Head of caudate nucleus (tissue), 42 donors: ENCODE measurements at regions not wholly inside any gene's neighbourhood (a gene's known extent, or its start where the extent isn't known, plus 50 kb on each side); places are given as distances from the start of the nearest gene placed in this dataset.

Source experiments
- DNase-seq, 42 donors: peaks; one replicate each; pipeline versions ENCODE4 v3.0.0 to v3.0.0-alpha.2; 2020 to 2021; ENCODE audit warnings: mixed read lengths in 7 of 42
- intact Hi-C: fragments of 100-400 bp; cut with DNase I; formaldehyde crosslinking; loops from one replicate; pipeline ENCODE4 v1.15.0; 2022

DNA sequence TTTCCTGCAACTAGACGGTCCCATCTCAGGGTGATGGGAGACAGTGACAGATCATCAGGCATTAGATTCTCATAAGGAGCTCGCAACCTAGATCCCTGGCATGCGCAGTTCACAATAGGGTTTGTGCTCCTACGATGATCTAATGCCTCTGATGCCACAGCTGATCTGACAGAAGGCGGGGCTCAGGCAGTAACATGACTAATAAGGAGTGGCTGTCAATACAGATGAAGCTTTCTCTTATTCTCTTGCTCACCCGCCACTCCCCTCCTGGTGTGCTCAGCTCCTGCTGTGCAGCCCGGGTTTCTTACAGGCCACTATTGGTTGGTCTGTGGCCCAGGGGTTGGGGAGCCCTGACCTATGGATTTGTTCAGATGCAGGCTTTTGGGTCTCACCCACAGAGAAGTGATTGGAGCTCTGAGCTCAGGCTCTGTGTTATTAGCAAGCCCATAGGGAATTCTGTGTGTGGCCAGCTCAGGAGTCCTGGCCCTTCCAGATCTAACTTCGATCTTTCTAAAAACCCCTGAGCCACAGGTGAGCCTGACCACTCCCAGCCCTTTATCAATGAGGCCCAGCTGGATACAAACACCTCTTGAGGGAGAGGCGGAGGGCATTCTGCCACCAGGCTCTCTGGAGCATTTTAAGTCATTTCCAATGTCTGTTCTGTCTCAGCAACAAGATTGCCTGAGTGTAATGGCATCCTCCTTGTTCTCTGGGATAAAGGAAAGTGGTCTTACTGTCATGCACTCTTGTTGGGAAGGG is 351.8 kb downstream of the BUD13 start:
- DNase-seq, result peak in 12 of 42 donors; percentile 10 to 55 (median 23)

DNA sequence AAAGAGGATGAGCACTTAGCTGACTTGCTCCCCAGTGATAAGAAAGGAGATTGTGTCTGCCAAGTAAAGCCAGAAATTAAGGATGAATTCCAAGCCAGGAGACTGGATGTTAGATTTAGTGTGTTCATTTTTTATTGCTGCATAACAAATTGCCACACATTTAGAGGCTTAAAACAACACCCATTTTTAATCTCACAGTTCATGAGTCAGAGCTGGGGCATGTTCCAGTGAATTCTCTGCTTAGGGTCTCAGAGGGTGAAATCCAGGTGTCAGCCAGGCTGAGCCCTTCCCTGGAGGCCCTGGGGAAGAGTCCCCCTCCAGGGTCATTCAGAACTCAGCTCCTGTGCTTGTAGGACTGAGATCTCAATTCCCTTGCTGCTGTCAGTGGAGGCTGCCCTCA is 352.8 kb downstream of the BUD13 start:
- intact Hi-C loops, result no loop called here
- DNase-seq, result no peak

More for the DNA sequence above, 351.8 kb downstream of the BUD13 start:
- intact Hi-C loops, result no loop called here

DNA sequence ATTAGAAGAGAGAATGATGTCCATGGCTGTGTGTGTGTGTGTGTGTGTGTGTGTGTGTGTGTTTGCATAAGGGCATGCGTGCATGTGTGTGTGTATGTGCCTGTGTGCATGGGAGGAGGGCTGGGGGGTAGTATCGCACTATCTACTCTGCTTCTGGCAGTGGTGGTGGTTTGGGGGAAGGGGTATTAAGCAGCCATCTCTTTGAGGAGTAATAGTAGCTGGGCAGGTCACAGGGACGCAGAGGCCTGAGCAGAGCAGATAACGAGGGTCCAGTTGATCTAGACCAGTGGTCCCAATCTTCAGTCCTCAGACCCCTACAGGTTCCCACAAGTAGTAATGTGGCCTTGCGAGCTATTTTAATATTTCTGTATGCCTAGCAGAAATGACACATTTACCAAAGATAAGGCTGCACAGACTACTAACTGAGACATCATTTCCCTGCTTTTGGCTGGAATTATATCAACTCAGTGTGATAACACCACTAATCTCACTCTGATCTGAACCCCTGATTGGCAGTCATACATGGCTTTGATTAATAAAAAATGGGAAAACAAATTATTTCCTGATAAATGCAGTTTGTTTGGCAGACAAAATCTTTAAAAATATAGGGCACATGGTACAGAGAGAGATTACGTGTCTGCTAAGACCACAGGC is 354.3 kb downstream of the BUD13 start:
- intact Hi-C loops, result no loop called here
- DNase-seq, result no peak

DNA sequence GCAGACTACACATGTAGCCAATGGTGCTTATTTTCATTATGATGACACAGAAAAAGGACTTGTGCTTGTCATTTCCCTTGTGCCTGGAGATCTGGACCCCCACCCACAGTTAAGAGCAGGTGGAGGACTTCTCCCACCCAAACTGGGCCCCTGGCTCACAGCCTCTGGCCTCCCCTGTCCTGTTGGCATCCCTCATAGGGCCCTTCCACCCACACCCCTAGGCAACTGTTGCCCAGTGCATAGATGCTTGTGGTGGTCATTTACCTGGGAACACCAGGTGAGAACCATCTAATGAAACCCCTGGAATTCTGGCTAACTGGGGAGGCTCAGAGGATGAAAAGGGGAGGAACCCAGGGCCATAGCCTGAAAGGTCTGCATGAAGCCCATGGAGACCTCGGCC is 355.9 kb downstream of the BUD13 start:
- intact Hi-C loops, result no loop called here
- no peak for DNase-seq

DNA sequence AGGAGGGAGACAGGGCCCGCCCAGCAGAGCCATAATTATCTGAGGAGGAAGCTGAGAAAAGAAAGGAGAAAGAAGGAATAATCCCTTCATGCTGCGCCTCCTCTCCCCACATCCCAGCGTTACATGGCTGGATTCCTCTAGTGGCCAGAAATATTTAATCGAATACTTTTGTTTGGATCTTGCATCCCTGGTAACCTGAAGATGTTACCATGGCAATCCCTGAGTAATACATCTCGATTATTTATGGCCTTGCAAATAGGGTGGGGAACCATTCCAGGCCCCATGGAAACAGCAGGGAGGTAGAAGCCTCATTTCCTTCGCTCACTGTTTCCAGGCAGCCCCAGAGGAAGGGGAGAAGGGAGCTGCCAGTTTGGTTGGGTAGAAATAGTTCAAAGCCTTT is 357.7 kb downstream of the BUD13 start:
- peak in 7 of 42 donors; percentile 10 to 38 (median 22) for DNase-seq
- intact Hi-C loops, result no loop called here

DNA sequence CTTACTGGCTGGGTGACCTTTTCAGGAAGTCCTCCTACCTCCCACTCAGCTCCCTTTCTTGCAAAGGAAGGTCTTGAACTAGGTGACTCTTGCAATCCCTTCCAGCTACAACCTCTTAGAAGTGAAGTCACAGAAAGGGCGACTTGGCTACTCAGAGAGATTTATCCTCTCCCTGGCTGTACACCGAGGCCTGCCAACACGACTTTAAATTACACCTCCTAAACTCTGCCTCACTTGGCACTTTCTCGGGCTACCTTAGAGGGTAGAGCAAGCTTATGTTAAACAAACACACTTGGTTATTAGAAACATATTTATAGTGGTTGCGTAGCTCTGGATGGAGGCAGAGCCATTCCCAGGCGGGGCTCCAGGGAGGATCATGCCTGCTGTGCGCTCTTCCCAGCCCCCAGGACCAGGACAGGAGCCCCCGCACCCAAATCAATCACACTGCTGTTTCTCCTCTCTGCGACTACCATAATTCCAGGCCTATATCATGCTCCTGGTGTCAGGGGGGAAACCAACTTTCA is 358.4 kb downstream of the BUD13 start:
- intact Hi-C loops, result no loop called here
- no peak for DNase-seq

DNA sequence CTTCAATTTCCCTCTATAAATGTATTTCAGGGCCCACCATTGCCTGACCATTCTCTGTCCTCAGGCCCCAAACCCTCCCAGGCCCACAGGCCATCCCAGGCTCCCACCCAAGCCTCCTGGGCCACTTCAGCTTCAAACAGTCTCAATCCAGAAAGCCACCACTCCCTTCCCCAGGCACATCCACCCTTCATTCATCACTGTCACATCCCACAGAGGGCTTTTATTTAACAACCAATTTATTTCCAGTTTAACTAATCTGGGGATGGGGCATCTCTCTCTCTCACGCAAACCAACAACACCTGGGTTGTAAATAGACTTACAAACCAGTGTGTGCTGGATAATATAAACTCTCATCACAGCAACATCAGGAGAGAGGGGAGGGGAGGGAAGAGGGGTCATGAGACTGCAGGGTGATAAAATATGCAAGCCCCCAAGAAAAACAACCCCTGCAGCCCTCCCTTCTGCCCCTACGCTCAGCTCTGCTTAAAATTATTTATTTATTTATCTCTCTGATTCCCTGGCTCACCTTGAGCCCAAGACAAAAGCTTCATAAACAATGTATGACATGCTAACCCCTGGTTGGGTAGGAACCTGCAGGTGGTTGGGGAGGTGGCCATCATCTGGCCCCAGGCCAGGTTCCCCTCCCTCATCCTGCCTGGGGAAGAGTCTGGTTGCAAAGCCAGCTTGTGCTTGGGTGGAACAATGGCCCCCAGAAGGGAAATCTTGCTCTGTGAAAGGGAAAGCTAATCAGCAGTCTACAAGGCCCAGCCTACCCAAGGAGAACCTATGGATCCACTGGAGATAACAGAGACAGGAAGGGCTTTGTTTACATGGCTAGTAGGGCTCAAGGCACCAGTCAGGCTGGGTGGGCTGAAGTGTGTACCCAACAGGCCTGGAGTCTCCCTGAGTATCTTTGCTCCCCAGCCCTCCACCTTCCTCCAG is 359.2 kb downstream of the BUD13 start:
- no peak for DNase-seq
- intact Hi-C loops, result no loop called here

DNA sequence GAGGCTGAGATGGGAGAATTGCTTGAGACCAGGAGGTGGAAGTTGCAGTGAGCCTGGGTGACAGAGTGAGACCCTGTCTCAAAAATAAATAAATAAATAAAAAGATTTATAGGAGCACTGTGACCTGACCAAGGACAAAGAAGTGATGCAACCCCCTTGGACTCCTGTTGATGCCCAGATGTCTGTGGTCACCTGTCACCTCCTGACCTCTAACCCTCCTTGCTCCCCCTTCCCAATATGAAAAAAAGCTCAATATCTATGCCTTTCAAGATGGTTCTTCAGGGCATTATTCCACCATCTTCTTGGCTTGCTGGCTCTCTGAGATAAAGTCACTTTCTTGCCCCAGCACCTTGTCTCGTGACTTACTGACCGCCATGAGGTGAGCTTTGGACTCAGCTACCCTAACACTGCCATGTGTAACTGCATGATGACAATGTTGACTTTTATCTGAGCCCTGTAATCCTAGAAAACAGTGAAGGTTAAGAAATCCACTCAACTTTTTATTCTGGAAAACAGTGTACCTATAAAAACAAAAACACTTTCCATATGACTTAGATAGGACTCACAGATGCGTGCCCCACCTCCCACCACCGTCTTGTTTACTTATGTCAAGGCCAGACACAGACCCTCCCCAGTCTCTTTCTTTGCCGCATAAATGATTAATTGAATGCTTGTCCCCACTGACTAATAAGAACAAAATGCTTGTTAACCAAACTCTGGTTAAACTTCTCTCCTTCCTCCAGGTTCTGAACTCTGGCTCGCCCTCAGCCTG is 360.5 kb downstream of the BUD13 start:
- no peak for DNase-seq
- intact Hi-C loops, result no loop called here

DNA sequence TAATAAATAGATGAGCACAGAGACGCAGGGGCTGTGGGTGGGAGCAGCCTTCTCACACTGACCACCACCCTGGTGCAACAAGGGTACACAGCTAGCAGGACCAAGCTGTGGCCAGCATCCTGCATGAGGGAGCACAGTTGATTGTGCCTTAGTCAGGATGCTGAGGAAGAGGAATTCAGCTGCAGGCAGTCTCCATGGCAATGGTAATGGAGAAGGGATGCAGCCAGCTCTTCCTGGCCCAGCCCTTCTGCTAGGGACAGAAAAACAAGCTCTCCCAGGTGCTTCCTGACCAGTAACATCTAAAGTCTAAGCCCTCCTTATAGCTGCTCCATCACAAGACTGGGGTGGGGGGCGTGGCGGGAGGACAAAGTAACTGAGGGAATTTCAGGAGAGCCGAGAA is 363.5 kb downstream of the BUD13 start:
- no peak for DNase-seq
- intact Hi-C loops, result no loop called here

DNA sequence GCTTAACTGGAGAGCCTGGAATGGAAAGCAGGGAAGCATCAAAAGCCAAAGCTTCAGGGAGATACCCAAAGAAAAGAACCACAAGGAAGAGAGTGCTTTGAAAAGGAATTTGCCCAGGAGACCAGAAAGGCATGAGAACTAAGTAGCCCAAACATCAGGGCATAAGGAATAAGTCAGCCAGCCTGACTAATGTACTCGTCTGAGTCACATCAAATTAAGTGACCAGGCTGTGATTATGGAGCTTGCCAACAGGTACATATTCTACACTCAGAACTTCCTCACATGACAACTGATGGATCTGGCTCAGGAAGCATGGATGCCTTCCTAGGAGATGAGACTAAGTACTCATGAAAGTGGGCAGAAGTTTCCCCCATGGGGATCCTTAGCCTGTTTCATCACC is 366.7 kb downstream of the BUD13 start:
- intact Hi-C loops, result no loop called here
- DNase-seq, result no peak

DNA sequence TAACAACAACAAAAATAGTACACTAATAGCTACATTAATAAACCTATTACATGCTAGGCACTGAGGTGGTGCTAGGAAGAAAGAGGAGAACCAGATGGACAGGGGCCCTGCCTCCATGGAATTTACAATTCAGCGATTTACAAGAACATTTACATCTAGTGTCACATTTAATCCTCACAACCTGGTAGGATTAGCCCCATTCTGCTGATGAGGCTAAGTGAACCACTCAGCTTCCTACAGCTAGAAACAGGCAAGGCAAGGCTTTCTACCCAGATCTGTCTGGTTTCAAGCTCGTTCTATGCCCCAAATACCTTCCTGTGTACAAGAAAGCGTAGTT is 368.4 kb downstream of the BUD13 start:
- intact Hi-C loops, result no loop called here

DNA sequence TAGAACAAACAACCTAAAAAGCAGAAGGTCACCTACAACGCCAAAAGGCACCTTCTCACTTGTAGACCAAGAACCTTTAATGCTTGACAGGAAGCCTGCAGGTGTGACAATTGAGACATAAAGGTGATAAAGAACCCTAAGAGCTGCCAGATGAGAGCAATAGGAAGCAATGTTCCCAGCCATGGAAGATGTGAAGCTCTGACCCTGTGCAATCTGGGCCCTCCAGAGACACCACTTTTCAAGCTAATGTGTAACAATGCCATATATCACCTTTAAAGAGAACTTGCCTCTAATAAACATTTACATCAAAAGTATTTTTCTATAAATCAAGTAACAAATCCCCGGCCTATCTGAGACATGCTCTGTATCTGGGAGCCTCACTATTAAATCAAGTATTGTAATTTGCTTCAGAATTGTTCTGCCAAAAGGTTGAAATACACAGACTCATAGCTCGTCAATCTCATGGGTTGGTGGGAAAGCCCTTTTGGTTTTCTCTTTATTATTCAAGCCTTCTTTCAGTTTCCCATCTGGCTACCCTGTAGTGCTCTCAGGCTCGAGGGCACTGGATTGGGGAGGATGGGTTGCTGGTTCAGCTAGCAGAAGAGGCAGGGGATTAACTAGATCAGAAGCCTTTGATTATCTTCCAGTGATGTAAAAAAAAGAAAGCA is 368.9 kb downstream of the BUD13 start:
- intact Hi-C loops, result no loop called here
- DNase-seq, result no peak

More for the DNA sequence above, 368.4 kb downstream of the BUD13 start:
- no peak for DNase-seq

DNA sequence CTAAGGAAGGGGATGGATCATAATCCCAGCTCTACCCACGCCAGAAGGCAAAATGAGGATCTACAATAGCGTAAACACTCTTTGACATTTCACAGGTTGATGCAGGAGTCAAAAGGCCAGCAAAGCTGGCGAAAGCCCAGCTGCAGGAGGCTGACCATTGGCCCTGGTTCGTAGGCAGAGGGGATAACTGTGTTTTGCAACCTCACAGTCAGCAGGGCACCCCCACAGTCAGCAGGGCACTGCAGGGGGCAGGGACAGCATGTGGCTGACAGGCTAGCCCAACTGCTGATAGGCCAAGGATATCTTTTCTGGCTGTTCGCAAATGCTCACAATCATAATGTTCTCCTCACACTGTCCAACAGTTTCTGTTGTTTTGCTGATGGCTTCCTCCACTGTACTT is 372.7 kb downstream of the BUD13 start:
- no peak for DNase-seq
- intact Hi-C loops, result no loop called here

DNA sequence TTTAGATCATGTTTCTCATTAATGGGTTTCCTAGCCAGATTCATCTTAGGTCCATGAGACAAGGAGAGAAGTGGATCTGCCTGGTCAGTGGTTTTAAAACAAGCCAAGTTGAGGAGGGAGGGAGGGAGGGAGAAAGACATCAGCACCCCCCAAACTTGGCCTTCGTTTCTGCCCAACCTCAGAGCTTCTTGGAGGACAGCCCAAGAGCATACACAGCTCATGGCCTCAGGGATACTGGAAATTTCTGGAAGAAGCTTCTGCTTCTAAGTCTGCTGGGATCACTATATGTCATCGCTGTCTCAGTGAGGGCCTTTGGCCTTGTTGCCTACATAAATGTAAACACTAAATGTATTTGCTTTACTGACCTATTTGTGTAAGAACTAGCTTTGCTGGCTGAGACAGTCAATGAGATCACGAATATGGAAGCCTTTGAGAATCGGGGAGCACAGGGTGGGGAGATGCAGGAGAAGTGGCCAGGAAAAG is 375.1 kb downstream of the BUD13 start:
- intact Hi-C loops, result no loop called here
- no peak for DNase-seq

DNA sequence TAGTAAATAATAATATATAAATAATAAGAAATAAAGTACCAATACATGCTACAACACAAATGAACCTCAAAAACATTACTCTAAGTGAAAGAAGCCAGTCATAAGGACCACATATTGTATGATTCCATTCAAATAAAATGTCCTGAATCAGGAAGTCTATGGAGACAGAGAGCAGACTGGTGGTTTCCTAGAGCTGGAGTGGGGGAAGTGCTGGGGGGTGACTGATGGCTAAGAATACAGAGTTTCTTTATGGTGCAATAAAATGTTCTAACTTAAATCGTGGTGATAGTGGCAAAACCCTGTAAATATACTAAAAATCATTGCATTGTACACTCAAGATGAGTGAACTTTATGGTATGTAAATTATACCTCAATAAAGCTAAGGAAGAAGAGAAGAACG is 376.5 kb downstream of the BUD13 start:
- no peak for DNase-seq
- intact Hi-C loops, result no loop called here

DNA sequence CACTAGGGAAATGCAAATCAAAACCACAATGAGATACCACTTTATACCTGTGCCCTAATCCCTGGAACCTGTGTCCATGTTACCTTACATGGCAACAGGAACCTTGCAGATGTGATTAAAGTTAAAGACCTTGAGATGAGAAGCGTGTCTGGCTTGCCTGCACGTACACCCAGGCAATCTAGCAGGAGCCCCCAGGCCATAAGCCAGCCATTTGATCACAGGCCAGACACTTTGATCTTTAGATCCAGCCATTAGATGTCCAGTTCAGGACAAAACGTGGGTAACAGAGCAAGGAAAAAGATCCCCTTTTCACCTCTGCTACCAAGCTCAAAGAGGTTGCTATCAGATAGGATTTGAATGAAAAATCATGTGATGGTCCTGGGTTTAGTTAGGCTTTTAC is 378.8 kb downstream of the BUD13 start:
- intact Hi-C loops, result no loop called here
- no peak for DNase-seq

DNA sequence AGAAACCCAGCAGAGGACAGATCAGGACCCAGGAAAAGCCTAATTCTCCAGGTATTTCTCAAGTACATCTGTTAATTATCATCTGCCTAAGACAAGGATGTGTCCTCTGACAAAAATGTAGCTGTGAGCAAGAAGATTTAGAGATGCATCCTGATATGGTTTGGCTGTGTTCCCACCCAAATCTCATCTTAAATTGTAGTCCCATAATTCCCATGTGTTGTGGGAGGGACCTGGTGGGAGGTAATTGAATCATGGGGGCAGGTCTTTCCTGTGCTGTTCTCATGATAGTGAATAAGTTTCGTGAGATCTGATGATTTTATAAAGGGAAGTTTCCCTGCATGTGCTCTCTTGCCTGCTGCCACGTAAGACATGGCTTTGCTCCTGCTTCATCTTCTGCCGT is 381.8 kb downstream of the BUD13 start:
- intact Hi-C loops, result no loop called here
- DNase-seq, result peak in 20 of 42 donors; percentile 7 to 65 (median 28)

DNA sequence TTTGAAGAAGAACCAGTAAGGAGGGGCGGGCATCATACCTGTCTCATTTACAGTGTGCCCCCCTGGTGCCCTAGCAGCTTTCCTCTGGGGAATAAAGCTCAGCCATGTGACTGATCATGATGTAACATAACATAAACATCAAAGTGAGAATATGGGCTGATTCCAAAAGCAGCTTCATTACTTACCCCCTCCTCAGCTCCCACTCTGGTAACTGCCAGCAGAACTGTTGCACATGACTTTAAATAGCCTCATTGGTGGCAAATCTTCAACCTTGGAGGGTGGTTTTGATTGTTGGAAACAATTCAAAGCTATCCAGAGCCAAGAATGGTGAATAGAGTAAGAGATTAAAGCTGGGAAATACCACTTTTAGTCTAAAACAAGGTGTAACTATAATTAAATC is 384.6 kb downstream of the BUD13 start:
- intact Hi-C loops, result no loop called here
- no peak for DNase-seq
